Heart right ventricle (tissue), 16 donors: ENCODE measurements at regions not wholly inside any gene's neighbourhood (a gene's known extent, or its start where the extent isn't known, plus 50 kb on each side); places are given as distances from the start of the nearest gene placed in this dataset.
"Not testable (repeated sequence)": the region's sequence is repeated elsewhere in the genome, so short reads cannot be mapped to it uniquely, and the experiment has no call there.

Source experiments
- ATAC-seq, 8 donors: fragments of 200-7000 bp; cut with Tn5 transposase; one replicate each; pipeline ENCODE4 v1.9.1; 2020; ENCODE audit warnings: mild to moderate bottlenecking in 8 of 8, moderate library complexity in 8 of 8, moderate number of reproducible peaks in 1 of 8
- DNase-seq, 2 donors: peaks; one replicate each; pipeline ENCODE4 v3.0.0-alpha.2; 2020
- H3K27ac ChIP-seq, 10 donors: fragments of 200-600 bp; sonication (generic) in 2 of 10; one replicate each; pipeline versions ENCODE4 v1.5.0 to v1.8.0; 2020 to 2022; ENCODE audit warnings: mild to moderate bottlenecking in 3 of 10
- H3K27me3 ChIP-seq, 7 donors: fragments of 200-600 bp; one replicate each; pipeline ENCODE4 v1.8.0; 2021 to 2022; ENCODE audit warnings: mild to moderate bottlenecking in 2 of 7
- H3K36me3 ChIP-seq, 9 donors: fragments of 200-600 bp; sonication (generic) in 1 of 9; one replicate each; pipeline versions ENCODE4 v1.5.0 to v1.8.0; 2020 to 2022; ENCODE audit warnings: mild to moderate bottlenecking in 2 of 9
- H3K4me1 ChIP-seq, 9 donors: fragments of 200-600 bp; sonication (generic) in 1 of 9; one replicate each; pipeline versions ENCODE4 v1.5.0 to v1.8.0; 2020 to 2022; ENCODE audit warnings: mild to moderate bottlenecking in 4 of 9
- H3K4me3 ChIP-seq, 10 donors: fragments of 200-600 bp; sonication (generic) in 2 of 10; one replicate each; pipeline versions ENCODE4 v1.5.0 to v1.8.0; 2020 to 2022; ENCODE audit warnings: mild to moderate bottlenecking in 7 of 10, moderate library complexity in 2 of 10
- H3K9me3 ChIP-seq, 11 donors: fragments of 200-600 bp in 10 of 11; sonication (generic) in 2 of 11; one replicate each; pipeline versions ENCODE4 v1.5.0 to v1.8.0; 2013 to 2022; ENCODE audit warnings: mild to moderate bottlenecking in 2 of 11, control low read depth in 1 of 11, moderate library complexity in 1 of 11
- WGBS, 2 donors: extraction: QIAGEN DNeasy Blood & Tissue Kit; methylation state at CpG; one replicate each; pipeline ENCODE4 v1.1.7; 2013; ENCODE audit warnings: inconsistent platforms in 1 of 2; 5-methylcytosine and 5-hydroxymethylcytosine counted together
- intact Hi-C, 10 donors: fragments of 100-400 bp; cut with DNase I; formaldehyde crosslinking; loops; one replicate each; pipeline versions ENCODE4 v1.11.1 to v1.14.2; 2022
- TF ChIP-seq, protein P1 (sequence below), 9 donors: fragments of 200-600 bp; sonication (generic) in 2 of 9; IDR thresholded peaks; one replicate each; pipeline versions ENCODE4 v1.5.0 to v1.8.0; 2021 to 2022; ENCODE audit warnings: antibody characterized with exemption in 9 of 9, mild to moderate bottlenecking in 5 of 9, moderate library complexity in 1 of 9
- donor health status: Arrhythmogenic right ventricular cardiomyopathy.
- donor health status: ischemic (EF 13 %, LVEDD 7.1; RV severe dilation, severe dysfunction).
- donor health status: healthy with polysubstance abuse.
- donor health status: DM: no; HTN: yes; CAD: no.
- donor health status: DM: no; HTN: no; CAD: no.
- donor health status: ischemic (EF 25% LVEDD 6.9; RV normal size, moderate dysfunction).
- donor health status: ischemic (EF 25% LVEDD 5.7; RV mildly dilated, moderate dysfunction).
- donor health status: healthy.
- donor health status: DM: yes; HTN: yes; CAD: no.
- donor health status: Ischemic cardiomyopathy.
- donor health status: ischemic (EF 35%, LVEDD 5.7; RV mildly dilated, moderate dysfunction).
- donor health status: nonischemic (EF 11% LVEDD 7.7; RV severe dilation, severe dysfunction).
- donor health status: DM: yes; HTN: yes; CAD: no.
- donor health status: PGD.
- donor health status: ischemic (EF 29% LVEDD 5.4; RV normal size, mild dysfunction).
- donor health status: nonischemic (EF 23%, LVEDD 6.1; RV moderate dilation, normal function).

DNA sequence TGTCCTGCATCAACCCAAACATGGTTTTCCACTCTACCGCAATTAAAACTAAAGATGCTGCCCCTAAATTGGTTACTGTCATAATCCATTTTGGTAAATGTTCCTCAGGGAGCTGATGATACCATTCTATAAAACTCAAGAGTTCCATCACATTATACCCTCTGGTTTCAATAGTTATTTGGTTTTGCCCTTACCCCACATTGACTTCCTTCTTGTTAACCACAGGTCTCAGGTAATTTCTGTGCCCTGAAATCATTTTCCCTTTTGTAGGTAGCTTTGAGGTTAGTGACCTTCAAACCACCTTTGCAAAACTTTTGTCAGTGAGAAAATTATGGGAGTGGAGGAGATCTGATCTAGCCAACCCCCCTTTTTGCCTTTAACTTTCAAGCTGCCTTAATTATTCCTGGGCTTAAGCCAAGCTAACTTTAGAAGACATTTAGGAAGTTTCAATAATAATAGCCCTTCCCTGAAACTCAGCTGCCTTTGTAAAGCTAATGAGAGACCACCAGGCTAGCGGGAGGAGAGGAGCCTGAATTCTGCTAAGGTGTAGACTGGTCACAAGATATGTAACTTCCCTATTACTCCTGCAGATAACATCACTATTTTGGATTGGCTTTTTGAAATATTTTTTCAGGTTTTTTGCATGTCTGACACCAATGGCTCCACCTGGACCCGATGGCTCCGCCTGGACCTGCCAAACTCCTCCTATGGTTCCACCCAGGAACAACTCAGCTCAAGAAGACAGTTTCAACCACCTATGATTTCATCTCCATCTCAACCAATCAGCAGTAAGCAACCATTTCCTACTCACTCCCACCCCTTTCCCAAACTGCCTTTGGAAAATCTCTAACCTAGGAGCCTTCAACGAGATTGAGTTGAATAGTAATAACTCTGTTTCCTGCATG is 224.9 kb downstream of the HS3ST3B1 start:
- H3K36me3 ChIP-seq, result no peaks in the 10 kb centered on the region
- intact Hi-C loops, result no loop called here
- H3K27ac ChIP-seq, result no peak overlapping the region
- WGBS, 2 donors, result 57 to 62% methylated on average over 5 of the region's 5 CpGs
- H3K4me3 ChIP-seq, result no peak overlapping the region
- peaks cover 0 to 6% (median 0%) of the 10 kb centered on the region in 11 donors for H3K9me3 ChIP-seq
- ATAC-seq (no peak), DNase-seq (no peak)
- TF ChIP-seq, protein P1, sequence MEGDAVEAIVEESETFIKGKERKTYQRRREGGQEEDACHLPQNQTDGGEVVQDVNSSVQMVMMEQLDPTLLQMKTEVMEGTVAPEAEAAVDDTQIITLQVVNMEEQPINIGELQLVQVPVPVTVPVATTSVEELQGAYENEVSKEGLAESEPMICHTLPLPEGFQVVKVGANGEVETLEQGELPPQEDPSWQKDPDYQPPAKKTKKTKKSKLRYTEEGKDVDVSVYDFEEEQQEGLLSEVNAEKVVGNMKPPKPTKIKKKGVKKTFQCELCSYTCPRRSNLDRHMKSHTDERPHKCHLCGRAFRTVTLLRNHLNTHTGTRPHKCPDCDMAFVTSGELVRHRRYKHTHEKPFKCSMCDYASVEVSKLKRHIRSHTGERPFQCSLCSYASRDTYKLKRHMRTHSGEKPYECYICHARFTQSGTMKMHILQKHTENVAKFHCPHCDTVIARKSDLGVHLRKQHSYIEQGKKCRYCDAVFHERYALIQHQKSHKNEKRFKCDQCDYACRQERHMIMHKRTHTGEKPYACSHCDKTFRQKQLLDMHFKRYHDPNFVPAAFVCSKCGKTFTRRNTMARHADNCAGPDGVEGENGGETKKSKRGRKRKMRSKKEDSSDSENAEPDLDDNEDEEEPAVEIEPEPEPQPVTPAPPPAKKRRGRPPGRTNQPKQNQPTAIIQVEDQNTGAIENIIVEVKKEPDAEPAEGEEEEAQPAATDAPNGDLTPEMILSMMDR (IDR thresholded peaks at IDR 0.05), result no peak
- no peaks in the 10 kb centered on the region for H3K4me1 ChIP-seq
- H3K27me3 ChIP-seq, result no peaks in the 10 kb centered on the region

DNA sequence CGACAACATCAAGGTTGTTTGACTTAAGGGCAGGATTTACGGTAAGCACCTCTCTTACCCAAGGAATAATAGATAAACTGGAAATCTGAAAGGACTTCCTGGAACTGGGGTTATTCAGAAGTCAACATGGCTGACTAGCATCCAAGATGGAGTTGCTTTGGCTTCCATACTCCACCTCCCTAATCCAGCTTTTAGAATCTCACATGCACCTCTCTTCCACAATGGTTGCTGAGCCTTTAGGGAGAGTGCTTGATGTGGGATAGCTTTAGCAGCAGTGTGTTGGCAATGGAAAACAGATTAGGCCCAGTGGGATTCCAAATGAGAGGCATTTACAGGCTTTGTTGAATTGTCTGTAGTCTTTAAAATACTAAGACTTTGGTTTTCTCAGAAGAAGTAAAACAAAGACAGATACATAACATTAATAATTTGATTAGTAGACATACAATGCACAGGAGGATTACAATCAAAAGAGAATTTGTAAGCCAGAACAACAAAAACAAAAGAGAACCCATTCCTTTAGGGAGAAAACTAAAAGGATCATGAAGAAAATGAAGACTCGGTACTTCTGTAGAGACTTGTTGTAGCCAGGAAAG is 222.0 kb downstream of the HS3ST3B1 start:
- H3K36me3 ChIP-seq, result no peaks in the 10 kb centered on the region
- 51 to 72% methylated on average over 3 of the region's 3 CpGs for WGBS, 2 donors
- H3K27me3 ChIP-seq, result peaks cover 0 to 3% (median 0%) of the 10 kb centered on the region in 7 donors
- DNase-seq, result no peak
- no peak overlapping the region for H3K4me3 ChIP-seq
- intact Hi-C loops, result no loop called here
- no peak for ATAC-seq
- no peaks in the 10 kb centered on the region for H3K9me3 ChIP-seq
- TF ChIP-seq, protein P1 (IDR thresholded peaks at IDR 0.05), result no peak
- H3K27ac ChIP-seq, result no peak overlapping the region
- H3K4me1 ChIP-seq, result no peaks in the 10 kb centered on the region

DNA sequence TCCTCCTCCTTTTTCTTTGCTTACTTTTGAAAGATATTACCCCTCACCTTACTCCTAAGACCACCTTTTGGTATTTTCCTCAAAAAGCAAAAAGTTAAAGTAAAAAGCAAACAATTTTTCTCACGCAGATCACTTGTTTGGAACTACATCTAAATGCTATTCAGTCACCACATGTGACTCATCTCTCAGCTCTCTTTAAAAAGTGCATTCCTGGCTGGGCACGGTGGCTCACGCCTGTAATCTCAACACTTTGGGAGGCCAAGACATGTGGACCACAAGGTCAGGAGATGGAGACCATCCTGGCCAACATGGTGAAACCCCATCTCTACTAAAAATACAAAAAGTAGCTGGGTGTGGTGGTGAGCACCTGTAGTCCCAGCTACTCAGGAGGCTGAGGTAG is 218.0 kb downstream of the HS3ST3B1 start:
- H3K9me3 ChIP-seq, H3K27me3 ChIP-seq, ATAC-seq, H3K36me3 ChIP-seq, H3K4me1 ChIP-seq, H3K4me3 ChIP-seq, intact Hi-C loops, H3K27ac ChIP-seq, DNase-seq: not testable (repeated sequence)
- WGBS, 2 donors, result 63 to 76% methylated on average over 3 of the region's 3 CpGs

DNA sequence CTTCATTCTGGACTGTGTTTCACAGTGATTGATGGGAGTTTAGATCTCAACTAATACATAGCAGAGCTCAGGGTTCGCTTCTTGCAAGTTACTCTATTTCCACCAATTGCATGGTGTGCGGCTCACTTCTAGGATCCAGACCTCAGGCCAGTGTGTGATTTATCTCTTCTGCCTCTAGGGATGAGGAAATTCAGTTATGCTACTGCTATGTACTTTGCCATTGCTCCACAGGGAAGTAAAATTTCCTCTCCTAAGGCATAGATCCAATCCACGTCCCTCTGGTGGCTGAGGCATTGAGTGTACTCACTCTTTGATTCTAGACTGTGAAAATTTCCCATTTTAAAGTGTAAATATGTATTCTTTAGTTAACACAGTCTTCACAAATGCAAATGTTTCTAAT is 214.1 kb downstream of the HS3ST3B1 start:
- Histone ChIP-seq H3K4me3 (no peak overlapping the region), H3K9me3 (no peaks in the 10 kb centered on the region), H3K4me1 (no peaks in the 10 kb centered on the region), H3K36me3 (no peaks in the 10 kb centered on the region), H3K27ac (no peak overlapping the region), H3K27me3 (peaks cover 0 to 3% (median 0%) of the 10 kb centered on the region in 7 donors)
- ATAC-seq, result no peak
- TF ChIP-seq, protein P1 (IDR thresholded peaks at IDR 0.05), result no peak
- intact Hi-C loops, result no loop called here
- no peak for DNase-seq
- WGBS, 2 donors, result 66 to 73% methylated on average over 3 of the region's 3 CpGs

DNA sequence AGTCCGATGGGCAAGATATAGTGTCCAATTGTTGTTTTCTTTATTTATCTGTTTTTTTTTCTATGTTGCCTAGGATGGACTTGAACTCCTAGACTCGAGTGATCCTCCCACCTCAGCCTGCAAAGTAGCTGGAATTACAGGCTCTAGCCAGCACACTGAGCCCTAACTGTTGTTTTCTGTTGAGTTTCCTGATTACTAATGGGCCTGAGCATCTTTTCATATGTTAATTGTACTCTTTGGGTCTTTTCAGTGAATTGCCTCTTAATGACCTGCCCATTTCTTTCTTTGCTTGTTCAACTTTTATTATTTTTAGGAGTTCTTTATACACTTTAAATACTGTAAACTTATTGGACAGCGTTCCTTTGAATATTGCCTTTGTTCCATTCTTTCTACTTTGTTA is 213.0 kb downstream of the HS3ST3B1 start:
- no peak overlapping the region for H3K4me3 ChIP-seq
- no peaks in the 10 kb centered on the region for H3K36me3 ChIP-seq
- peaks cover 0 to under 1% (median 0%) of the 10 kb centered on the region in 11 donors for H3K9me3 ChIP-seq
- peaks cover 0 to 1% (median 0%) of the 10 kb centered on the region in 7 donors for H3K27me3 ChIP-seq
- no peak for DNase-seq
- H3K4me1 ChIP-seq, result no peaks in the 10 kb centered on the region
- WGBS, 2 donors, result 57 to 59% methylated on average over 3 of the region's 3 CpGs
- no peak for ATAC-seq
- intact Hi-C loops, result no loop called here
- TF ChIP-seq, protein P1 (IDR thresholded peaks at IDR 0.05), result no peak
- H3K27ac ChIP-seq, result no peak overlapping the region
